Activated T-cell treated with anti-CD3 and anti-CD28 coated beads, Interleukin-2, amount 50 U/mL, for 4 hours (primary cell): ENCODE measurements at regions not wholly inside any gene's neighbourhood (a gene's known extent, or its start where the extent isn't known, plus 50 kb on each side); places are given as distances from the start of the nearest gene placed in this dataset.

Experiments
- ATAC-seq, 2 donors: fragments of 200-7000 bp; cut with Tn5 transposase; one replicate each; pipeline ENCODE4 v1.10.0; 2021
- DNase-seq: peaks from one replicate; pipeline ENCODE4 v3.0.0-alpha.2; 2020
- H3K27me3 Mint-ChIP-seq: one replicate; pipeline ENCODE4 v1.8.0; 2021; ENCODE audit warnings: low read depth, mixed read lengths
- H3K36me3 Mint-ChIP-seq: one replicate; pipeline ENCODE4 v1.8.0; 2022; ENCODE audit warnings: mixed read lengths; ENCODE audit not compliant: insufficient read depth
- H3K4me1 Mint-ChIP-seq: one replicate; pipeline ENCODE4 v1.8.0; 2021; ENCODE audit warnings: low read depth, mixed read lengths
- H3K4me3 Mint-ChIP-seq: one replicate; pipeline ENCODE4 v1.8.0; 2021; ENCODE audit warnings: mild to moderate bottlenecking, moderate library complexity, mixed read lengths
- H3K9me3 Mint-ChIP-seq: one replicate; pipeline ENCODE4 v1.8.0; 2021; ENCODE audit warnings: mixed read lengths

- Mint-ChIP-seq H3K27me3 (peaks cover 3% of the 10 kb centered on the region), H3K4me3 (no peak overlapping the region), H3K36me3 (no peaks in the 10 kb centered on the region), H3K9me3 (no peaks in the 10 kb centered on the region), H3K4me1 (no peaks in the 10 kb centered on the region)
- no peak for DNase-seq
- ATAC-seq = no peak
Measured at GRCh38 chr4:35818520-35818919, 425.8 kb downstream of the ARAP2 start.

GRCh38 chr4:35820003-35820402 lies 424.3 kb downstream of the ARAP2 start:
- ATAC-seq = no peak
- Mint-ChIP-seq H3K4me3 (no peak overlapping the region), H3K9me3 (no peaks in the 10 kb centered on the region), H3K4me1 (no peaks in the 10 kb centered on the region), H3K27me3 (peaks cover 3% of the 10 kb centered on the region), H3K36me3 (no peaks in the 10 kb centered on the region)
- no peak for DNase-seq

- Mint-ChIP-seq H3K4me3 (no peak overlapping the region), H3K9me3 (no peaks in the 10 kb centered on the region), H3K4me1 (no peaks in the 10 kb centered on the region), H3K36me3 (no peaks in the 10 kb centered on the region), H3K27me3 (no peaks in the 10 kb centered on the region)
- no peak for ATAC-seq
- no peak for DNase-seq
Measured at GRCh38 chr4:35824231-35824630, 420.1 kb downstream of the ARAP2 start.

- Mint-ChIP-seq H3K36me3 (no peaks in the 10 kb centered on the region), H3K9me3 (no peaks in the 10 kb centered on the region), H3K4me3 (no peak overlapping the region), H3K27me3 (no peaks in the 10 kb centered on the region), H3K4me1 (no peaks in the 10 kb centered on the region)
- DNase-seq (no peak), ATAC-seq (no peak)
Measured at GRCh38 chr4:35835893-35836292, 408.4 kb downstream of the ARAP2 start.

- no peaks in the 10 kb centered on the region for H3K36me3 Mint-ChIP-seq
- no peak for DNase-seq
- no peak overlapping the region for H3K4me3 Mint-ChIP-seq
- H3K27me3 Mint-ChIP-seq = no peaks in the 10 kb centered on the region
- no peaks in the 10 kb centered on the region for H3K9me3 Mint-ChIP-seq
- no peak for ATAC-seq
- no peaks in the 10 kb centered on the region for H3K4me1 Mint-ChIP-seq
Measured at GRCh38 chr4:35836596-35836995, 407.7 kb downstream of the ARAP2 start.

- Mint-ChIP-seq H3K9me3 (no peaks in the 10 kb centered on the region), H3K36me3 (no peaks in the 10 kb centered on the region), H3K4me3 (no peak overlapping the region), H3K27me3 (no peaks in the 10 kb centered on the region), H3K4me1 (no peaks in the 10 kb centered on the region)
- DNase-seq (no peak), ATAC-seq (no peak)
Measured at GRCh38 chr4:35867057-35867456, 377.3 kb downstream of the ARAP2 start.

- no peak for DNase-seq
- H3K36me3 Mint-ChIP-seq = no peaks in the 10 kb centered on the region
- H3K4me1 Mint-ChIP-seq = no peaks in the 10 kb centered on the region
- H3K27me3 Mint-ChIP-seq = no peaks in the 10 kb centered on the region
- peaks cover 4% of the 10 kb centered on the region for H3K9me3 Mint-ChIP-seq
- ATAC-seq = no peak
- no peak overlapping the region for H3K4me3 Mint-ChIP-seq
Measured at GRCh38 chr4:35872273-35872672, 372.0 kb downstream of the ARAP2 start.

- H3K9me3 Mint-ChIP-seq = peaks cover 4% of the 10 kb centered on the region
- no peaks in the 10 kb centered on the region for H3K27me3 Mint-ChIP-seq
- H3K36me3 Mint-ChIP-seq = no peaks in the 10 kb centered on the region
- DNase-seq (no peak), ATAC-seq (no peak)
- H3K4me3 Mint-ChIP-seq = no peak overlapping the region
- H3K4me1 Mint-ChIP-seq = no peaks in the 10 kb centered on the region
Measured at GRCh38 chr4:35879479-35879878, 364.8 kb downstream of the ARAP2 start.

GRCh38 chr4:35883108-35883507 lies 361.2 kb downstream of the ARAP2 start:
- Mint-ChIP-seq H3K36me3 (no peaks in the 10 kb centered on the region), H3K4me1 (no peaks in the 10 kb centered on the region), H3K27me3 (peaks cover 2% of the 10 kb centered on the region), H3K9me3 (no peaks in the 10 kb centered on the region), H3K4me3 (no peak overlapping the region)
- ATAC-seq (no peak), DNase-seq (no peak)

GRCh38 chr4:35884714-35885480 lies 359.4 kb downstream of the ARAP2 start:
- Mint-ChIP-seq H3K27me3 (peaks cover 2% of the 10 kb centered on the region), H3K36me3 (no peaks in the 10 kb centered on the region), H3K4me1 (no peaks in the 10 kb centered on the region), H3K9me3 (no peaks in the 10 kb centered on the region), H3K4me3 (no peak overlapping the region)
- no peak for ATAC-seq
- no peak for DNase-seq

GRCh38 chr4:35897808-35898207 lies 346.5 kb downstream of the ARAP2 start:
- Mint-ChIP-seq H3K4me3 (no peak overlapping the region), H3K9me3 (no peaks in the 10 kb centered on the region), H3K27me3 (peaks cover 5% of the 10 kb centered on the region), H3K4me1 (no peaks in the 10 kb centered on the region), H3K36me3 (no peaks in the 10 kb centered on the region)
- DNase-seq (no peak), ATAC-seq (no peak)

GRCh38 chr4:35900286-35901243 lies 343.7 kb downstream of the ARAP2 start:
- no peak for ATAC-seq
- Mint-ChIP-seq H3K4me3 (no peak overlapping the region), H3K36me3 (no peaks in the 10 kb centered on the region), H3K4me1 (no peaks in the 10 kb centered on the region), H3K9me3 (no peaks in the 10 kb centered on the region), H3K27me3 (no peaks in the 10 kb centered on the region)
- DNase-seq = no peak

GRCh38 chr4:35912174-35912573 lies 332.1 kb downstream of the ARAP2 start:
- ATAC-seq (no peak), DNase-seq (no peak)
- Mint-ChIP-seq H3K36me3 (no peaks in the 10 kb centered on the region), H3K27me3 (peaks cover 4% of the 10 kb centered on the region), H3K4me1 (no peaks in the 10 kb centered on the region), H3K4me3 (no peak overlapping the region), H3K9me3 (no peaks in the 10 kb centered on the region)

- Mint-ChIP-seq H3K36me3 (no peaks in the 10 kb centered on the region), H3K27me3 (peaks cover 7% of the 10 kb centered on the region), H3K9me3 (no peaks in the 10 kb centered on the region), H3K4me1 (no peaks in the 10 kb centered on the region), H3K4me3 (no peak overlapping the region)
- ATAC-seq = no peak
- DNase-seq = no peak
Measured at GRCh38 chr4:35918491-35918977, 325.8 kb downstream of the ARAP2 start.

- no peaks in the 10 kb centered on the region for H3K36me3 Mint-ChIP-seq
- DNase-seq = no peak
- no peaks in the 10 kb centered on the region for H3K4me1 Mint-ChIP-seq
- H3K9me3 Mint-ChIP-seq = no peaks in the 10 kb centered on the region
- H3K4me3 Mint-ChIP-seq = no peak overlapping the region
- no peaks in the 10 kb centered on the region for H3K27me3 Mint-ChIP-seq
- ATAC-seq = peak; percentile 30 to 38
Measured at GRCh38 chr4:35925806-35926205, 318.5 kb downstream of the ARAP2 start.
